Mesodermal cell (in vitro differentiated cells): ENCODE measurements at regions not wholly inside any gene's neighbourhood (a gene's known extent, or its start where the extent isn't known, plus 50 kb on each side); places are given as distances from the start of the nearest gene placed in this dataset.

ENCODE experiments used
- H3K27ac ChIP-seq: 2 replicates; pipeline ENCODE4 v1.7.0; 2013; ENCODE audit warnings: mild to moderate bottlenecking, low read depth, low read length, moderate library complexity; ENCODE audit not compliant: severe bottlenecking
- H3K36me3 ChIP-seq: 2 replicates; pipeline ENCODE4 v1.7.1; 2013; ENCODE audit warnings: mild to moderate bottlenecking, low read length, moderate library complexity; ENCODE audit not compliant: control insufficient read depth, insufficient read depth
- H3K4me1 ChIP-seq: one replicate; pipeline ENCODE4 v1.7.1; 2013; ENCODE audit warnings: mild to moderate bottlenecking, low read length; ENCODE audit not compliant: insufficient read depth, control insufficient read depth, poor library complexity, severe bottlenecking
- H3K4me3 ChIP-seq: 2 replicates; pipeline ENCODE4 v1.7.0; 2013; ENCODE audit warnings: low read length, control low read depth, mild to moderate bottlenecking; ENCODE audit not compliant: insufficient read depth, poor library complexity, severe bottlenecking; ENCODE audit errors: extremely low read depth
- H3K9me3 ChIP-seq: 2 replicates; pipeline ENCODE4 v1.7.1; 2013; ENCODE audit warnings: mild to moderate bottlenecking, low read length, moderate library complexity; ENCODE audit not compliant: control insufficient read depth
- whole genome bisulfite sequencing, 2 experiments: methylation state at CpG; one replicate each; pipeline ENCODE4 v1.1.5; 2013; ENCODE audit warnings: missing lambda C conversion rate in 2 of 2; ENCODE audit not compliant: insufficient coverage in 2 of 2; 5-methylcytosine and 5-hydroxymethylcytosine counted together

- WGBS, 2 experiments, result 100% methylated on average over 1 of the region's 3 CpGs; no CpG with 5 or more reads in 1 of the 2 experiments
- no peaks in the 10 kb centered on the region for H3K36me3 ChIP-seq
- no peaks in the 10 kb centered on the region for H3K9me3 ChIP-seq
- H3K4me3 ChIP-seq, result no peak overlapping the region
- H3K4me1 ChIP-seq, result no peaks in the 10 kb centered on the region
- no peak overlapping the region for H3K27ac ChIP-seq
Measured at GRCh38 chr2:103527278-103527677, 765.4 kb downstream of the TMEM182 start.

GRCh38 chr2:103529798-103530502, 768.1 kb downstream of the TMEM182 start:
- no peaks in the 10 kb centered on the region for H3K4me1 ChIP-seq
- H3K9me3 ChIP-seq, result no peaks in the 10 kb centered on the region
- H3K4me3 ChIP-seq, result no peak overlapping the region
- WGBS, 2 experiments, result 67 to 100% methylated on average over 1 to 2 of the region's 5 CpGs
- H3K27ac ChIP-seq, result no peak overlapping the region
- no peaks in the 10 kb centered on the region for H3K36me3 ChIP-seq

DNA sequence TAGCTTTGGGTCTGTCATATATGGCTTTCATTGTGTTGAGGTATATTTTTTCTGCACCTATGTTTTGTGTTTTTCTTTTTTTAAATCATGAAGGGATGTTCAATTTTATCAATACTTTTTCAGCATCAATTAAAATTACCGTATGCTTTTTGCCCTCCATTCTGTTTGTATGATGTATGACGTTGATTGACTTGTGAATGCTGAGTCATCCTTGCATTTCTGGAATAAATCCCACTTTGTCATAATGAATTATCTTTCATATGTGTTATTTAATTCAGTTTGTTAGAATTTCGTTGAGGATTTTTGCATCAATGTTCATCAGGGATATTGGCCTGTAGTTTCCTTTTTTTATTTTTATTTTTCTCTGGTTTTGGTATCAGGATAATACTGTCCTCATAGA, 790.9 kb downstream of the TMEM182 start:
- Histone ChIP-seq H3K4me3 (no peak overlapping the region), H3K4me1 (no peaks in the 10 kb centered on the region), H3K9me3 (no peaks in the 10 kb centered on the region), H3K36me3 (no peaks in the 10 kb centered on the region), H3K27ac (no peak overlapping the region)
- no CpG with 5 or more reads among the region's 3 CpGs for WGBS, 2 experiments

GRCh38 chr2:103594823-103595222, 833.0 kb downstream of the TMEM182 start:
- no peaks in the 10 kb centered on the region for H3K4me1 ChIP-seq
- no peaks in the 10 kb centered on the region for H3K36me3 ChIP-seq
- H3K9me3 ChIP-seq, result peaks cover 5% of the 10 kb centered on the region
- no peak overlapping the region for H3K27ac ChIP-seq
- WGBS, 2 experiments, result 83 to 97% methylated on average over 2 to 3 of the region's 3 CpGs
- no peak overlapping the region for H3K4me3 ChIP-seq

DNA sequence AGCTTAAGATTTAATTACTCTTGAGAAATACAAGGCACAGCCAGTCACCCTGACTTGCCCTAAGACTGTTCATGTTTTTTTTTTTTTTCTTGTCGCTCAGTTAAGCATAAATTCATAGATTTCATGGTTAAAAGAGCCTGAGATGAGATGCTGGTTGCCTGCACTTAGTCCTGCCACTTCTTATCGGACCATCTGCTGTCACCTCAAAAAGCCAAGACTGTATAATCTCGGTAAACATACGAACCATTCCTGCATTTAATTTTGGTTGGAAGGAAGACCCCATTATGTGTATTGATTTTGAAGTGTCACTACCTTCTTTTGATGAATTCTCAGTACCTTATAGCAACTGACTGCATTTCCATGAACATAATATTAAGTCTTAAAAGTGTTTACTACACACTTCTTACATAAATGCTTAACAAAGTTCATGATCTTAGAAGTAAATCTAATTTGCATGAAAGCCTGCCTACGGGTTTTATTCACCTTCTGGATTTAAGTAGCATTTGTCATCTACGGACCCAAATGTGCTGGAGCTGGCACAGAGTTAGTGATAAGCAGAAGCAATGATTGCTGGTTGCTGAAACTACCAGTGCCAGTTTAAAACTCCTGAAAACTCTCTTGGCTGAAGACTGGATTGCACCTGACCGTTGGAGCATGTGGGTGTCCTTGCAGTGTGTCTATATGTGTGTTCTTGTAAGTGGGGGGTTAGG, 843.4 kb downstream of the TMEM182 start:
- H3K4me3 ChIP-seq, result no peak overlapping the region
- WGBS, 2 experiments, result 89 to 90% methylated on average over 3 to 4 of the region's 7 CpGs
- no peak overlapping the region for H3K27ac ChIP-seq
- H3K36me3 ChIP-seq, result no peaks in the 10 kb centered on the region
- H3K9me3 ChIP-seq, result peaks cover 9% of the 10 kb centered on the region
- H3K4me1 ChIP-seq, result no peaks in the 10 kb centered on the region

GRCh38 chr2:103615611-103616105, 853.8 kb downstream of the TMEM182 start:
- Histone ChIP-seq H3K36me3 (no peaks in the 10 kb centered on the region), H3K4me3 (no peak overlapping the region), H3K4me1 (no peaks in the 10 kb centered on the region), H3K27ac (no peak overlapping the region), H3K9me3 (no peaks in the 10 kb centered on the region)
- WGBS, 2 experiments, result 89 to 92% methylated on average over 3 to 5 of the region's 5 CpGs

- H3K27ac ChIP-seq, result no peak overlapping the region
- no peak overlapping the region for H3K4me3 ChIP-seq
- no peaks in the 10 kb centered on the region for H3K36me3 ChIP-seq
- H3K4me1 ChIP-seq, result no peaks in the 10 kb centered on the region
- no peaks in the 10 kb centered on the region for H3K9me3 ChIP-seq
- 93 to 98% methylated on average over 3 to 4 of the region's 4 CpGs for WGBS, 2 experiments
Measured at GRCh38 chr2:103616891-103617290, 855.1 kb downstream of the TMEM182 start.

DNA sequence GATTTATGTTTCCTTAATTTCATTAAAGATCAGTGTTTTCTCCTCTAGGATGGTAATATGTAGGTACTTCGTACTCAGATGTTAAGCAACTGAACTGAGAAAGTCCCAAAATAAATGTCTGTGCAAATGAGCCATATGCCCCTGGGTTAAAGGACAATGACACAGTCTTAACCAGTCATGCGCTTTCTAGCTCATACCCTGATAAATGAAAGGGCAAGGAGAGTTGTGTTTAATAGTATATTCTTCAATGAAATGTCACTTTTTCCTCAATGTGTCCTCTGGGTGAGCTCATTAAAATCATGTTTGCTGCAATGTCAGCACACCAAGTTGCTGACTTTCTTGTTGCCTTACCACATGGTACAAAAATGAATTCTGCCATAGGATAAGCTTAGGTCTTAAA, 856.3 kb downstream of the TMEM182 start:
- H3K36me3 ChIP-seq, result no peaks in the 10 kb centered on the region
- WGBS, 2 experiments, result 90% methylated on average over 2 of the region's 2 CpGs; no CpG with 5 or more reads in 1 of the 2 experiments
- no peak overlapping the region for H3K4me3 ChIP-seq
- no peaks in the 10 kb centered on the region for H3K9me3 ChIP-seq
- no peak overlapping the region for H3K27ac ChIP-seq
- no peaks in the 10 kb centered on the region for H3K4me1 ChIP-seq

DNA sequence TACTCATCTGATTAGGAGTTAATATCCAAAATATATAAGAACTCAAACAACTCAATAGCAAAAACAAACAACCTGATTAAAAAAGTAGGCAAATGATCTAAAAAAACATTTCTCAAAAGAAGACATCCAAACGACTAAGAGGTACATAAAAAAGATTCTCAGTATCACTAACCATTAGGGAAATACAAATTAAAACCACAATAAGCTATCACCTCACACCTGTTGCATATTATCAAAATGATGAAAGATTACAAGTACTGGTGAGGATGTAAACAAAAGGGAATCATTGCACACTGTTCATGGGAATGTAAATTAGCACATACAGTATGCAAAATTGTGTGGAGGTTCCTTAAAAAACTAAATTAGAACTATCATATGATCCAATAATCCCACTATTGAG, 865.5 kb downstream of the TMEM182 start:
- Histone ChIP-seq H3K4me3 (no peak overlapping the region), H3K9me3 (no peaks in the 10 kb centered on the region), H3K4me1 (no peaks in the 10 kb centered on the region), H3K27ac (no peak overlapping the region), H3K36me3 (no peaks in the 10 kb centered on the region)
- no CpG with 5 or more reads among the region's 1 CpG for WGBS, 2 experiments

GRCh38 chr2:103638978-103639377, 877.1 kb downstream of the TMEM182 start:
- Histone ChIP-seq H3K27ac (no peak overlapping the region), H3K4me3 (no peak overlapping the region), H3K4me1 (no peaks in the 10 kb centered on the region), H3K36me3 (no peaks in the 10 kb centered on the region), H3K9me3 (no peaks in the 10 kb centered on the region)
- 100% methylated on average over 1 of the region's 2 CpGs; no CpG with 5 or more reads in 1 of the 2 experiments for WGBS, 2 experiments

- no peak overlapping the region for H3K4me3 ChIP-seq
- no peaks in the 10 kb centered on the region for H3K9me3 ChIP-seq
- H3K27ac ChIP-seq, result no peak overlapping the region
- no peaks in the 10 kb centered on the region for H3K4me1 ChIP-seq
- WGBS, 2 experiments, result 50 to 57% methylated on average over 1 of the region's 3 CpGs
- no peaks in the 10 kb centered on the region for H3K36me3 ChIP-seq
Measured at GRCh38 chr2:103656558-103656957, 894.7 kb downstream of the TMEM182 start.
